ENCODE measurements at regions not wholly inside any gene's neighbourhood (a gene's known extent, or its start where the extent isn't known, plus 50 kb on each side); places are given as distances from the start of the nearest gene placed in this dataset.

DNA sequence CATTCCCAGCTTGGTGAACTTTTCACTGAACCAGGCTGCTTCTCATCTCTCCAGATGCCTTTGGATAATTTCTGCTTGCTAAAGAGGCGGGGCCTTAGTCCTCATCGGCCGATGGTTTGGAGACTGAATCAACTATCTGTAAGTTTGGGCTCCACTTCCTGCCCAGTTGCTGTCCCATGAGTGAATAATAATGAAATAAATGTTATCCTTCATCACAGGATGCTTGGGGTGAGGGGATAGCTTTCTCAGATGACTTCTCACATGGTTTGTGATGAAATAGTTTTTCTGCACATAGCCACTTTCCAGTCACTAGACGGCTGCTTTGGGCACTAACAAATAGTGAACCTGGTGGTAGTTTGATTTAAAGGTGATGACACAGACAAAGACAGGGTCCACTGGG lies 376.6 kb upstream of the TRIB2 start:
- H3K4me1 ChIP-seq = peaks cover 0 to 3% (median 2%) of the 10 kb centered on the region in 4 donors
- 56 to 63% methylated on average over 4 of the region's 4 CpGs for WGBS, 2 donors
- no peak for DNase-seq
- no peaks in the 10 kb centered on the region for H3K9me3 ChIP-seq
- no peaks in the 10 kb centered on the region for H3K27me3 ChIP-seq
- intact Hi-C loops (cut with DNase I) = no loop called here
- H3K4me3 ChIP-seq = no peak overlapping the region
- H3K36me3 ChIP-seq = no peaks in the 10 kb centered on the region
- H3K27ac ChIP-seq = no peak overlapping the region
- no peak for TF ChIP-seq EP300 (IDR thresholded peaks at IDR 0.05)
- no peak for TF ChIP-seq POLR2A (IDR thresholded peaks at IDR 0.05)
- no peak for TF ChIP-seq POLR2AphosphoS5 (IDR thresholded peaks at IDR 0.05)
- TF ChIP-seq, protein P1, sequence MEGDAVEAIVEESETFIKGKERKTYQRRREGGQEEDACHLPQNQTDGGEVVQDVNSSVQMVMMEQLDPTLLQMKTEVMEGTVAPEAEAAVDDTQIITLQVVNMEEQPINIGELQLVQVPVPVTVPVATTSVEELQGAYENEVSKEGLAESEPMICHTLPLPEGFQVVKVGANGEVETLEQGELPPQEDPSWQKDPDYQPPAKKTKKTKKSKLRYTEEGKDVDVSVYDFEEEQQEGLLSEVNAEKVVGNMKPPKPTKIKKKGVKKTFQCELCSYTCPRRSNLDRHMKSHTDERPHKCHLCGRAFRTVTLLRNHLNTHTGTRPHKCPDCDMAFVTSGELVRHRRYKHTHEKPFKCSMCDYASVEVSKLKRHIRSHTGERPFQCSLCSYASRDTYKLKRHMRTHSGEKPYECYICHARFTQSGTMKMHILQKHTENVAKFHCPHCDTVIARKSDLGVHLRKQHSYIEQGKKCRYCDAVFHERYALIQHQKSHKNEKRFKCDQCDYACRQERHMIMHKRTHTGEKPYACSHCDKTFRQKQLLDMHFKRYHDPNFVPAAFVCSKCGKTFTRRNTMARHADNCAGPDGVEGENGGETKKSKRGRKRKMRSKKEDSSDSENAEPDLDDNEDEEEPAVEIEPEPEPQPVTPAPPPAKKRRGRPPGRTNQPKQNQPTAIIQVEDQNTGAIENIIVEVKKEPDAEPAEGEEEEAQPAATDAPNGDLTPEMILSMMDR (IDR thresholded peaks at IDR 0.05) = no peak

DNA sequence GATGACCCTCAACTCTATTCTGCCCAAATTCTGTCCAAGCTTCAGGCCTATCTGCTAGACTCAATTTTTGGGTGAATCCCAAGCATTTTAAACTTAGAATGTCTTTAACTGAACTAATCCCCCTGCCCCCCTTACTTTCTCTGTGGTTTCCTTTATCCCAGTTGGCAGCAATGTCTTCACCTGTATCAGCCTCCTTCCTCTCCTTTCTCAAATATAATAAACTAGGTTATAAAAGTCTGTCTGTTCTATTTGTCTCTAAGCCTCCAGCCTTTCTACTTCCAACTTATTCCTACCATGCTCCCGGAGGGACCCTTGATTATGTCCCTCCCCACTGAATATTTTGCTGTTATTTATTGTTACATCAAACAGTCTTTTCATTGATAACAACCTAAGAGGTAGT lies 375.5 kb upstream of the TRIB2 start:
- H3K36me3 ChIP-seq = no peaks in the 10 kb centered on the region
- no peak for DNase-seq
- no peaks in the 10 kb centered on the region for H3K9me3 ChIP-seq
- no peak overlapping the region for H3K27ac ChIP-seq
- H3K4me3 ChIP-seq = no peak overlapping the region
- intact Hi-C loops (cut with DNase I) = no loop called here
- no peaks in the 10 kb centered on the region for H3K27me3 ChIP-seq
- H3K4me1 ChIP-seq = no peaks in the 10 kb centered on the region
- no peak for TF ChIP-seq POLR2AphosphoS5 (IDR thresholded peaks at IDR 0.05)
- TF ChIP-seq, protein P1 (IDR thresholded peaks at IDR 0.05) = no peak
- TF ChIP-seq EP300 (IDR thresholded peaks at IDR 0.05) = no peak
- TF ChIP-seq POLR2A (IDR thresholded peaks at IDR 0.05) = no peak
- 25 to 75% methylated on average over 1 of the region's 1 CpG for WGBS, 2 donors

DNA sequence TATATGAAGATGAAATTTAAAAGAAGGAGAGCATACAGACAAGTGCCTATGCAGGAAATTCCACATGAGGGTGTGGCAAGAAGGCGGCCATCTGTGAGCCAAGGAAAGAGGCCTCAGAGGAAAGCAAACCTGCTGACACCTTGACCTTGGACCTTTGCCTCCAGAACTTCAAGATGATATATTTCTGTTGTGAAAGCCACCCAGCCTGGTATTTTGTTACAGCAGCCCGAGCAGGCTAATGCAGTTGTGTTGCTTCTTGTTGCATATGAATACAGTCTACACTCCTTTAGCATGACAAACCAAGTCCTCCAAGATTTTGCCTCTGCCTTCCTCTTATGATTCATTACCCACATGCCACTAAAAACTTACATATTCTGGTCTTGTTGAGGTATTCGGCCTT lies 374.8 kb upstream of the TRIB2 start:
- no peak overlapping the region for H3K4me3 ChIP-seq
- WGBS, 2 donors = 44 to 84% methylated on average over 3 of the region's 3 CpGs
- intact Hi-C loops (cut with DNase I) = no loop called here
- no peak for DNase-seq
- H3K27me3 ChIP-seq = no peaks in the 10 kb centered on the region
- no peaks in the 10 kb centered on the region for H3K4me1 ChIP-seq
- H3K9me3 ChIP-seq = no peaks in the 10 kb centered on the region
- no peak for TF ChIP-seq POLR2A (IDR thresholded peaks at IDR 0.05)
- TF ChIP-seq POLR2AphosphoS5 (IDR thresholded peaks at IDR 0.05) = no peak
- TF ChIP-seq, protein P1 (IDR thresholded peaks at IDR 0.05) = no peak
- TF ChIP-seq EP300 (IDR thresholded peaks at IDR 0.05) = no peak
- no peak overlapping the region for H3K27ac ChIP-seq
- no peaks in the 10 kb centered on the region for H3K36me3 ChIP-seq

DNA sequence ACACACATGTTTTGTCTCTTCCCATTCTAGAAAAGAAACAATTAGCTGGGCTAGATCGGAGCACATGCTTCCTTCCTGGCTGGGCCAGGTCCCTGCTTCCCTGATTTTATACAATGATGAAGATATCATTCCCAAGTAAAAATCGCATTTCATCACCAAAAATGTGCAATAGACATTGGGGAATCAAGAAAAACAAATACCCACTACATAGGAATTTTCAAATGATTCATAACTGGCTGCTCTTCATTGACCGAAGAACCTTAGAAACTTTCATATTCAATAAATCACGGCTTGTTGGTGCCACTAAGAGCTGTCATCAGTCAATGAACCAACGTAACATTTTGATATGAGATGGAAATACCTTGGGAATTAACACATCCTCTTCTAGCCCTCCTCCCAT lies 373.6 kb upstream of the TRIB2 start:
- H3K4me1 ChIP-seq = no peaks in the 10 kb centered on the region
- H3K4me3 ChIP-seq = no peak overlapping the region
- 93 to 96% methylated on average over 5 of the region's 5 CpGs for WGBS, 2 donors
- no peak for DNase-seq
- H3K27ac ChIP-seq = no peak overlapping the region
- H3K36me3 ChIP-seq = no peaks in the 10 kb centered on the region
- intact Hi-C loops (cut with DNase I) = no loop called here
- TF ChIP-seq POLR2A (IDR thresholded peaks at IDR 0.05) = no peak
- TF ChIP-seq, protein P1 (IDR thresholded peaks at IDR 0.05) = no peak
- TF ChIP-seq EP300 (IDR thresholded peaks at IDR 0.05) = no peak
- no peak for TF ChIP-seq POLR2AphosphoS5 (IDR thresholded peaks at IDR 0.05)
- no peaks in the 10 kb centered on the region for H3K9me3 ChIP-seq
- no peaks in the 10 kb centered on the region for H3K27me3 ChIP-seq

DNA sequence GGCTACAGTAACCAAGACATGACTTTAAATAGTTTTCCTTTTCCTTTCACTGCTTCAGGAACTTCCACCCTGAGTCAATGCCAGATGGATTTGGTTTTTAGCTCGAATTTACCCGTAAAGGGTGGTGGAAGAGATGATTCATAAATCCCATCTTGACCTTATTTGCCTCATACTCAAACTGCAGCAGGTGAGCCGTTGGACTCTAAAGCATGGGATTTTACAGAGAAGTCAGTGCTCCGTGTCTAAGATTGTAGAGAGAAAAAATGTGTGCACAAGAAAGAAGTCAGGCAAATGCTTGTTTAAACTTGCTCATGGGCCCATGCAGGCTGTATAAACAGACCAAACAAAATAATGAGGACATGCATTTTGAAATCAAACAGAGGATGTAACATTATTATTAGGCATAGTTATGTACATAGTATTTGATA lies 369.7 kb upstream of the TRIB2 start:
- TF ChIP-seq, protein P1 (IDR thresholded peaks at IDR 0.05) = no peak
- no peak for TF ChIP-seq POLR2A (IDR thresholded peaks at IDR 0.05)
- TF ChIP-seq EP300 (IDR thresholded peaks at IDR 0.05) = no peak
- TF ChIP-seq POLR2AphosphoS5 (IDR thresholded peaks at IDR 0.05) = no peak
- Histone ChIP-seq H3K27ac (no peak overlapping the region), H3K4me3 (no peak overlapping the region), H3K27me3 (no peaks in the 10 kb centered on the region), H3K36me3 (no peaks in the 10 kb centered on the region), H3K9me3 (no peaks in the 10 kb centered on the region), H3K4me1 (no peaks in the 10 kb centered on the region)
- no peak for DNase-seq
- 77 to 78% methylated on average over 4 of the region's 4 CpGs for WGBS, 2 donors
- intact Hi-C loops (cut with DNase I) = no loop called here
